Panc1 (cell line): ENCODE measurements at regions not wholly inside any gene's neighbourhood (a gene's known extent, or its start where the extent isn't known, plus 50 kb on each side); places are given as distances from the start of the nearest gene placed in this dataset.
A peak's percentile ranks its signal among the peaks of the same experiment; 100 is the strongest.

ENCODE experiments used
- ATAC-seq: fragments of 200-7000 bp; cut with Tn5 transposase; 2 replicates; pipeline ENCODE4 v1.9.1; 2020; ENCODE audit warnings: mild to moderate bottlenecking, moderate library complexity
- BruUV-seq: library from RNA; stranded (reverse); fragments of 400-500 nt; replicated peaks from 2 replicates; lab custom pipeline; 2021; lab: Mats Ljungman, UMichigan
- CTCF ChIA-PET: fragments of 300-600 bp; sonication (Branson Sonifier 250); formaldehyde crosslinking; loops from one replicate; lab custom pipeline; 2022; ENCODE audit warnings: antibody characterized with exemption; lab: Charles Lee
- POLR2A ChIA-PET: fragments of 300-600 bp; sonication (Branson Sonifier 250); formaldehyde crosslinking; loops from one replicate; lab custom pipeline; 2022; ENCODE audit warnings: antibody characterized with exemption; lab: Charles Lee
- DNase-seq: peaks from one replicate; pipeline ENCODE4 v3.0.0-alpha.2; 2010; ENCODE audit warnings: low read depth, low spot score
- H3K27ac ChIP-seq: 2 replicates; pipeline ENCODE4 v1.5.1; 2011; ENCODE audit warnings: mild to moderate bottlenecking, low read length, inconsistent platforms
- H3K27me3 ChIP-seq: fragments of 200-500 bp; sonication (Bioruptor generic); 2 replicates; pipeline ENCODE4 v1.6.0; 2014; ENCODE audit warnings: low read length, inconsistent platforms; ENCODE audit not compliant: control insufficient read depth, insufficient read depth
- H3K36me3 ChIP-seq: fragments of 200-500 bp; sonication (Bioruptor generic); 2 replicates; pipeline ENCODE4 v1.5.1; 2014; ENCODE audit warnings: inconsistent platforms, mild to moderate bottlenecking, low read length, moderate library complexity; ENCODE audit not compliant: control insufficient read depth, insufficient read depth
- H3K4me1 ChIP-seq: 2 replicates; pipeline ENCODE4 v1.5.1; 2011; ENCODE audit warnings: inconsistent platforms, mild to moderate bottlenecking, low read length, moderate library complexity; ENCODE audit not compliant: control insufficient read depth, insufficient read depth
- H3K4me3 ChIP-seq, 2 experiments: 2 replicates each; pipeline ENCODE4 v1.5.1; 2011 to 2012; ENCODE audit warnings: low read depth in 2 of 2, low read length in 2 of 2, mild to moderate bottlenecking in 2 of 2, inconsistent platforms in 1 of 2, moderate library complexity in 1 of 2
- H3K9me3 ChIP-seq: fragments of 200-500 bp; sonication (Bioruptor generic); 2 replicates; pipeline ENCODE4 v1.5.1; 2014; ENCODE audit warnings: low read depth, mild to moderate bottlenecking, inconsistent platforms, low read length, moderate library complexity; ENCODE audit not compliant: control insufficient read depth, insufficient read depth
- CTCF ChIP-seq: fragments of 450-650 bp; IDR thresholded peaks from 2 replicates; pipeline ENCODE4 v1.5.1; 2017; ENCODE audit warnings: mild to moderate bottlenecking
- POLR2AphosphoS5 ChIP-seq: IDR thresholded peaks from 2 replicates; pipeline ENCODE4 v1.6.1; 2012; ENCODE audit warnings: mild to moderate bottlenecking, low read depth, low read length, moderate library complexity
- REST ChIP-seq, 2 experiments: IDR thresholded peaks; 2 replicates each; pipeline ENCODE4 v1.6.1; 2011 to 2012; ENCODE audit warnings: low read depth in 2 of 2, control low read depth in 1 of 2, low read length in 1 of 2, mild to moderate bottlenecking in 1 of 2, moderate library complexity in 1 of 2; ENCODE audit not compliant: insufficient read depth in 1 of 2
- SIN3A ChIP-seq: IDR thresholded peaks from 2 replicates; pipeline ENCODE4 v1.6.1; 2012; ENCODE audit warnings: low read depth, mild to moderate bottlenecking, low read length, moderate library complexity, borderline replicate concordance; ENCODE audit not compliant: insufficient read depth
- TCF7L2 ChIP-seq: IDR thresholded peaks from 2 replicates; pipeline ENCODE4 v1.6.1; 2011; ENCODE audit warnings: mild to moderate bottlenecking, low read depth, low read length, inconsistent platforms
- in situ Hi-C: cut with HindIII; loops from 2 replicates; pipeline ENCODE4 v1.10.0; 2016; ENCODE audit warnings: low sequenced_read_pairs, low pct_unique_long_range_greater_than_20kb
- intact Hi-C: fragments of 100-400 bp; cut with micrococcal nuclease; formaldehyde crosslinking; loops from one replicate; pipeline ENCODE4 v1.10.0; 2022; ENCODE audit not compliant: unreplicated experiment

GRCh38 chr6:142011775-142012174 is 121.0 kb upstream of the GJE1 start:
- Histone ChIP-seq H3K4me3 (no peak overlapping the region), H3K27ac (peak overlapping the region; percentile 77), H3K4me1 (peaks cover 41% of the 10 kb centered on the region), H3K27me3 (no peaks in the 10 kb centered on the region), H3K9me3 (peaks cover 30% of the 10 kb centered on the region), H3K36me3 (no peaks in the 10 kb centered on the region)
- BruUV-seq: no TSS peak
- CTCF ChIA-PET: no interaction called here
- DNase-seq: no peak
- in situ Hi-C loops (no loop called here), intact Hi-C loops (no loop called here)
- no peak for TF ChIP-seq POLR2AphosphoS5
- no peak for TF ChIP-seq REST (IDR thresholded peaks at IDR 0.05; ENCODE audit: insufficient read depth in 1 of 2, low read depth in 2 of 2, low read length in 1 of 2)
- TF ChIP-seq CTCF: no peak
- no peak for TF ChIP-seq TCF7L2
- no peak for TF ChIP-seq SIN3A
- ATAC-seq: no peak
- POLR2A ChIA-PET: no interaction called here

- no peaks in the 10 kb centered on the region for H3K36me3 ChIP-seq
- ATAC-seq (no peak), DNase-seq (no peak)
- intact Hi-C loops (no loop called here), in situ Hi-C loops (no loop called here)
- ChIA-PET POLR2A (no interaction called here), CTCF (interaction anchor here (0.7 kb wide), 1 partner anchor 21 kb away, joined by 5 read pairs; no protein-coding TSS in a partner anchor)
- 0 out of 2 replicates have a peak overlapping the region, but pooled peaks have one; percentile 18 for H3K27ac ChIP-seq
- TF ChIP-seq CTCF (no peak), REST (IDR thresholded peaks at IDR 0.05; ENCODE audit: insufficient read depth in 1 of 2, low read depth in 2 of 2, low read length in 1 of 2) (no peak), POLR2AphosphoS5 (no peak), SIN3A (no peak), TCF7L2 (no peak)
- H3K4me3 ChIP-seq: no peak overlapping the region
- BruUV-seq: no TSS peak
- no peaks in the 10 kb centered on the region for H3K27me3 ChIP-seq
- H3K9me3 ChIP-seq: peaks cover 30% of the 10 kb centered on the region
- peaks cover 41% of the 10 kb centered on the region for H3K4me1 ChIP-seq
Observed at GRCh38 chr6:142011156-142011555, 121.6 kb upstream of the GJE1 start.
